Colon (tissue), 2 donors: ENCODE measurements at regions not wholly inside any gene's neighbourhood (a gene's known extent, or its start where the extent isn't known, plus 50 kb on each side); places are given as distances from the start of the nearest gene placed in this dataset.

Source experiments
- FAIRE-seq: peaks from 2 replicates; lab custom pipeline; 2012; peaks lifted over from hg19 to GRCh38; lab: Jason Lieb, UNC
- donor health status: control.
- donor health status: control.

GRCh38 chr2:150046810-150047209 is 440.7 kb downstream of the RND3 start:
- no peak for FAIRE-seq

GRCh38 chr2:150046211-150046610 is 441.3 kb downstream of the RND3 start:
- no peak for FAIRE-seq

GRCh38 chr2:150045601-150046000 is 441.9 kb downstream of the RND3 start:
- FAIRE-seq: no peak

- FAIRE-seq: no peak
Observed at GRCh38 chr2:150043172-150043500, 444.3 kb downstream of the RND3 start.

- no peak for FAIRE-seq
Observed at GRCh38 chr2:150042500-150043171, 444.8 kb downstream of the RND3 start.

- FAIRE-seq: no peak
Observed at GRCh38 chr2:150041722-150042425, 445.6 kb downstream of the RND3 start.

GRCh38 chr2:150036622-150037021 is 449.0 kb upstream of the MMADHC start:
- no peak for FAIRE-seq

GRCh38 chr2:150034665-150035064 is 447.1 kb upstream of the MMADHC start:
- FAIRE-seq: no peak

GRCh38 chr2:150030436-150031190 is 443.0 kb upstream of the MMADHC start:
- no peak for FAIRE-seq

GRCh38 chr2:150028322-150028721 is 440.7 kb upstream of the MMADHC start:
- no peak for FAIRE-seq

GRCh38 chr2:150027164-150027563 is 439.6 kb upstream of the MMADHC start:
- no peak for FAIRE-seq

GRCh38 chr2:150023663-150024062 is 436.1 kb upstream of the MMADHC start:
- no peak for FAIRE-seq

GRCh38 chr2:150023044-150023443 is 435.5 kb upstream of the MMADHC start:
- FAIRE-seq: no peak

GRCh38 chr2:150020937-150021673 is 433.5 kb upstream of the MMADHC start:
- no peak for FAIRE-seq

GRCh38 chr2:150020221-150020620 is 432.6 kb upstream of the MMADHC start:
- no peak for FAIRE-seq

GRCh38 chr2:150019063-150019462 is 431.5 kb upstream of the MMADHC start:
- FAIRE-seq: no peak

- FAIRE-seq: no peak
Observed at GRCh38 chr2:150012986-150013385, 425.4 kb upstream of the MMADHC start.

GRCh38 chr2:150011161-150011730 is 423.7 kb upstream of the MMADHC start:
- FAIRE-seq: no peak

GRCh38 chr2:150008901-150009300 is 421.3 kb upstream of the MMADHC start:
- no peak for FAIRE-seq

- no peak for FAIRE-seq
Observed at GRCh38 chr2:150007815-150008430, 420.3 kb upstream of the MMADHC start.

GRCh38 chr2:150006591-150006990 is 419.0 kb upstream of the MMADHC start:
- no peak for FAIRE-seq

- no peak for FAIRE-seq
Observed at GRCh38 chr2:150003544-150003943, 416.0 kb upstream of the MMADHC start.
